Adrenal gland (tissue), 9 donors: ENCODE measurements at regions not wholly inside any gene's neighbourhood (a gene's known extent, or its start where the extent isn't known, plus 50 kb on each side); places are given as distances from the start of the nearest gene placed in this dataset.
"Not testable (repeated sequence)": the region's sequence is repeated elsewhere in the genome, so short reads cannot be mapped to it uniquely, and the experiment has no call there.

ENCODE experiments used
- DNase-seq, 7 donors: peaks; one replicate each; pipeline ENCODE4 v3.0.0-alpha.2; 2019 to 2020
- H3K27ac ChIP-seq, 5 donors: fragments of 200-600 bp; sonication (generic) in 4 of 5; 1 replicate in 3 of 5; 2 replicates in 2 of 5; pipeline versions ENCODE4 v1.5.1 to v1.8.0; 2016 to 2020; ENCODE audit warnings: mild to moderate bottlenecking in 1 of 5
- H3K27me3 ChIP-seq: fragments of 200-600 bp; 2 replicates; pipeline ENCODE4 v1.8.0; 2021
- H3K36me3 ChIP-seq, 2 donors: fragments of 200-600 bp; replicated peaks in 1 of 2; 1 replicate in 1 of 2; 2 replicates in 1 of 2; pipeline versions ENCODE4 v1.5.1 to v1.8.0; 2018 to 2022
- H3K4me1 ChIP-seq, 2 donors: fragments of 200-600 bp; replicated peaks in 1 of 2; 1 replicate in 1 of 2; 2 replicates in 1 of 2; pipeline versions ENCODE4 v1.5.1 to v1.8.0; 2018 to 2021
- H3K4me3 ChIP-seq, 4 donors: fragments of 200-600 bp; sonication (generic) in 3 of 4; one replicate each; pipeline ENCODE4 v1.5.1; 2016 to 2018
- H3K9me3 ChIP-seq, 3 donors: fragments of 200-600 bp; sonication (generic) in 1 of 3; replicated peaks in 1 of 3; 1 replicate in 2 of 3; 2 replicates in 1 of 3; pipeline versions ENCODE4 v1.5.1 to v1.8.0; 2016 to 2021
- WGBS, 4 donors: extraction: QIAGEN DNeasy Blood & Tissue Kit in 2 of 4; methylation state at CpG; one replicate each; pipeline versions ENCODE4 v1.1.5 to v1.1.7; 2013 to 2017; 5-methylcytosine and 5-hydroxymethylcytosine counted together
- intact Hi-C, 2 donors: fragments of 100-400 bp; cut with DNase I; formaldehyde crosslinking; loops; one replicate each; pipeline versions ENCODE4 v1.14.1 to v1.15.0; 2022 to 2023
- donor health status: healthy with polysubstance abuse.
- donor health status: Bipolar disorder and iron deficiency.
- donor health status: DM: yes; HTN: yes; CAD: no.
- donor health status: DM: no; HTN: no; CAD: no.
- donor health status: DM: no; HTN: no; CAD: no.

- H3K36me3 ChIP-seq, intact Hi-C loops, H3K27me3 ChIP-seq, H3K9me3 ChIP-seq, DNase-seq, H3K4me1 ChIP-seq, H3K27ac ChIP-seq, H3K4me3 ChIP-seq: not testable (repeated sequence)
- WGBS, 4 donors: 77 to 94% (median 82%) methylated on average over 2 to 3 of the region's 3 CpGs
Observed at GRCh38 chr16:18204309-18204708, 132.2 kb downstream of the NPIPA8 start.

GRCh38 chr16:18201511-18201910 is 135.0 kb downstream of the NPIPA8 start:
- DNase-seq: not testable (repeated sequence)

GRCh38 chr16:18192389-18192788 is 144.1 kb downstream of the NPIPA8 start:
- H3K27ac ChIP-seq, H3K9me3 ChIP-seq, H3K4me3 ChIP-seq, DNase-seq, H3K36me3 ChIP-seq, H3K4me1 ChIP-seq, H3K27me3 ChIP-seq, intact Hi-C loops: not testable (repeated sequence)
- 80 to 100% (median 86%) methylated on average over 1 to 2 of the region's 2 CpGs for WGBS, 4 donors

More at GRCh38 chr16:18201511-18201910, 135.0 kb downstream of the NPIPA8 start:
- H3K9me3 ChIP-seq, H3K27ac ChIP-seq, H3K4me1 ChIP-seq, H3K4me3 ChIP-seq, H3K27me3 ChIP-seq, H3K36me3 ChIP-seq, intact Hi-C loops: not testable (repeated sequence)
- 66 to 77% (median 75%) methylated on average over 3 of the region's 3 CpGs for WGBS, 4 donors

- H3K27ac ChIP-seq, H3K9me3 ChIP-seq, H3K27me3 ChIP-seq, intact Hi-C loops, DNase-seq, H3K4me3 ChIP-seq, H3K36me3 ChIP-seq, H3K4me1 ChIP-seq: not testable (repeated sequence)
- WGBS, 4 donors: 58 to 83% (median 63%) methylated on average over 1 of the region's 8 CpGs
Observed at GRCh38 chr16:18190179-18190578, 146.4 kb downstream of the NPIPA8 start.

DNA sequence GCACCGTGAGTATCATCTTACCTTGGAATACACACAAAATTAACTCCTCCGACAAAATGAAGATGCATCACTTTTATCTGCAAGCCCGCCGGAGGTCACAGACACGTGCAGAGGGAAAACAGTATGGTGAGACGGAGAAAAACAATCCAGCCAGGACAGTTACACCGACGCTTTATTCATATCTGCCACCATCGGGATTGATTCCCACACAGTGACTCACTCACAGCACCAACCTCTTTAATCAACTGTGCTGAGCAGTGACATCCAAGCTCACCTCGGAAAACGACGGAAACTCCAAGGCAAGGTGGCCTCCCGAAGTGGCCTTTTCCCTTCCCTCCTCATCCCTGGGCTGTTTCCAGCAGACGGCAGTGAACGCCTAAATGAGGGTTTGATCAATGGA is 151.8 kb downstream of the NPIPA8 start:
- H3K4me3 ChIP-seq, H3K4me1 ChIP-seq, H3K27ac ChIP-seq, DNase-seq, intact Hi-C loops, H3K36me3 ChIP-seq, H3K9me3 ChIP-seq, H3K27me3 ChIP-seq: not testable (repeated sequence)
- WGBS, 4 donors: 29 to 64% methylated on average over 5 to 7 of the region's 15 CpGs; no CpG with 5 or more reads in 2 of the 4 donors

GRCh38 chr16:18181028-18181427 is 155.5 kb downstream of the NPIPA8 start:
- H3K4me3 ChIP-seq, H3K9me3 ChIP-seq, H3K36me3 ChIP-seq, H3K4me1 ChIP-seq, H3K27ac ChIP-seq, intact Hi-C loops, DNase-seq, H3K27me3 ChIP-seq: not testable (repeated sequence)
- 44 to 62% (median 49%) methylated on average over 2 of the region's 6 CpGs for WGBS, 4 donors

DNA sequence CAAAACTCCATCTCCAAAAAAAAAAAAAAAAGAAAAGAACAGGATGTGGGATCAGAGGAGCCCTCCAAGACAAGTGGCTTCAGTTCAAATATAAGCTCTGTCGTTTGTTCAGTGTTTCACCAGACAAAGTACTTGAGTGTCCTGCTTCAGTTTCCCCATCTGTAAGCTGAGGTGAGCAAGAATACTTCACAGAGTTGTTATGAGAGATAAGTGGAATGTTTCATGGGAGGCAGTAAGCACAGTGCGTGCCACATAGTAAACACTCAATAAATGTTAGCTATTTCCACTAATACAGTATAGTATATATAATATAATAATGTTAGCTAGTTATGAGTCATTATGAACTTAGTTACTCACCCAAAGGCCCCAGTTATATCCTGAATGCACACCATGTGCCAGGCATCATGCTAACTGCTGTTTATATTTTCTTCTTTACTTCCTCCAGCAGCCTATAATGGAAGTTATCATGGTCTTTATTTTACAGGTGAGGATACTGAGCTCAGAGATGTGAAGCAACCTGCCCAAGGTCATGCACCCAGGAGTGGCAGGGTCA is 162.5 kb downstream of the NPIPA8 start:
- intact Hi-C loops: not testable (repeated sequence)

GRCh38 chr16:18162293-18162692 is 174.2 kb downstream of the NPIPA8 start:
- intact Hi-C loops, H3K9me3 ChIP-seq: not testable (repeated sequence)

More for the DNA sequence above, 162.5 kb downstream of the NPIPA8 start:
- not testable (repeated sequence) for H3K4me3 ChIP-seq, H3K9me3 ChIP-seq, H3K27me3 ChIP-seq, H3K27ac ChIP-seq, DNase-seq, H3K4me1 ChIP-seq, H3K36me3 ChIP-seq
- 52 to 71% (median 66%) methylated on average over 2 of the region's 2 CpGs for WGBS, 4 donors

DNA sequence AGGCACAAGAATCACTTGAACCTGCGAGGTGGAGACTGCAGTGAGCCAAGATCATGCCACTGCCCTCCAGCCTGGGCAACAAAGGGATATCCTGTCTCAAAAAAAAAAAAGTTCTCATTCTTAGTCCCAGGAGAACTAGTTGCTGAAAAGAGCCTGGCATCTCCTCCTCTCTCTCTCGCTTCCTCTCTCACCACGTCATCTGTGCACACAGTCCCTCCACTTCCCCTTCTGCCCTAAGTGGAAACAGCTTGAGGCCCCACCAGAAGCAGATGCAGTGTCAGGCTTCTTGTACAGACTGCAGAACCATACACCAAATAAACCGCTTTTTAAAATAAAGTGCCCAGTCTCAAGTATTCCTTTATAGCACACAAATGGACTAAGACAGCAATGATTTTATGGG is 175.3 kb downstream of the NPIPA8 start:
- DNase-seq, H3K27me3 ChIP-seq, H3K4me3 ChIP-seq, H3K27ac ChIP-seq, H3K36me3 ChIP-seq, H3K9me3 ChIP-seq, intact Hi-C loops, H3K4me1 ChIP-seq: not testable (repeated sequence)
- 70 to 76% (median 72%) methylated on average over 4 of the region's 4 CpGs for WGBS, 4 donors

More at GRCh38 chr16:18162293-18162692, 174.2 kb downstream of the NPIPA8 start:
- H3K4me1 ChIP-seq, DNase-seq, H3K4me3 ChIP-seq, H3K36me3 ChIP-seq, H3K27ac ChIP-seq, H3K27me3 ChIP-seq: not testable (repeated sequence)
- 50 to 78% (median 61%) methylated on average over 2 to 3 of the region's 3 CpGs for WGBS, 4 donors

DNA sequence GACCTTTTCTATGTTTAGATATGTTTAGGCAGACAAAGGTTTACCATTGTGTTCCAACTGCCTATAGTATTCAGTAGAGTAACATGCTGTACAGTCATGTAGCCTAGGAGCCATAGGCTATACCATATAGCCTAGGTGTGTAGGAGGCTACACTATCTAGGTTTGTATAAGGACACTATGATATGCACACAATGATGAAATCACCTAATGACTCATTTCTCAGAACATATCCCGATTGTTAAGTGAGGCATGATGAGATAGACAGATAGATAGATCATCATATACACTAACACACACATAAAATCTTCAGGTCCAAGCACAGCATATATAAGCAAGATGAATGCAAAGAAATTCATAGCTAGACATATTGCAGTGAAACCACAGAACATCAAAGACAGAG is 177.4 kb downstream of the NPIPA8 start:
- H3K4me3 ChIP-seq, H3K9me3 ChIP-seq, H3K27ac ChIP-seq, H3K36me3 ChIP-seq, DNase-seq, intact Hi-C loops, H3K4me1 ChIP-seq, H3K27me3 ChIP-seq: not testable (repeated sequence)
- WGBS, 4 donors: 43 to 70% (median 51%) methylated on average over 1 of the region's 1 CpG

GRCh38 chr16:18157854-18158253 is 178.7 kb downstream of the NPIPA8 start:
- intact Hi-C loops: not testable (repeated sequence)

DNA sequence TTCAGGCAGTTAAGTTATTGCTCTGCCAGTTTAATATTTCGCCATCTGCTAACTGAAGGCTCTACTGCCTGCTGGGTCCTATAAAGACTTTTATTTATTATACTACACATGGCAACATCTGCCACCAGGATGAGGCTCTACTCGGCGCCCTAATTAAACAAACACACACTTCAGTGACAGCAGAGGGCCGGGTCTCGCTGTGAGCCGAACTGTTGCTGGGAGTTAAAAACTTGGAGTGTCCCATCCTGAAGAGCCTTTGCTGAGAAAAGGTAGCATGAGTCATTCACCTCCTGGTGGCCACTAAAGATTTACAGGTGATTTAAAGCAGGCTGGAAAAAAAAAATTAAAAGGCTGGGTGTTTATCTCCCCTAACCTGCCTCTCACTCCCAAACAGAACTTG is 183.7 kb downstream of the NPIPA8 start:
- H3K4me3 ChIP-seq, H3K27ac ChIP-seq, intact Hi-C loops, DNase-seq, H3K27me3 ChIP-seq, H3K4me1 ChIP-seq, H3K9me3 ChIP-seq, H3K36me3 ChIP-seq: not testable (repeated sequence)
- 69 to 86% (median 74%) methylated on average over 5 of the region's 6 CpGs; no CpG with 5 or more reads in 1 of the 4 donors for WGBS, 4 donors

More at GRCh38 chr16:18157854-18158253, 178.7 kb downstream of the NPIPA8 start:
- not testable (repeated sequence) for H3K36me3 ChIP-seq, H3K27ac ChIP-seq, H3K4me3 ChIP-seq, H3K27me3 ChIP-seq, H3K4me1 ChIP-seq, DNase-seq, H3K9me3 ChIP-seq
- 67 to 85% (median 74%) methylated on average over 1 of the region's 1 CpG for WGBS, 4 donors
